SK-N-SH (cell line): ENCODE measurements at regions not wholly inside any gene's neighbourhood (a gene's known extent, or its start where the extent isn't known, plus 50 kb on each side); places are given as distances from the start of the nearest gene placed in this dataset.

ENCODE experiments used
- CTCF ChIA-PET: fragments of 300-600, 350-600 bp; formaldehyde crosslinking; extraction: SDS; loops from one replicate; lab custom pipeline; 2021; lab: Yijun Ruan, JAX
- POLR2A ChIA-PET: fragments of 350-600 bp; sonication (Branson Sonifier 250); formaldehyde crosslinking; extraction: SDS; loops from one replicate; lab custom pipeline; 2020; ENCODE audit warnings: antibody characterized with exemption, inconsistent platforms; lab: Yijun Ruan, JAX
- DNase-seq: peaks from one replicate; pipeline ENCODE4 v3.0.0; 2012
- H2AFZ ChIP-seq: fragments of 200-600 bp; sonication (generic); 2 replicates; pipeline ENCODE4 v1.8.1; 2016; ENCODE audit warnings: antibody characterized with exemption, mild to moderate bottlenecking, low read depth
- H3F3A ChIP-seq: fragments of 200-600 bp; sonication (generic); replicated peaks from 2 replicates; pipeline ENCODE3; 2016; ENCODE audit warnings: antibody characterized with exemption, mild to moderate bottlenecking; ENCODE audit not compliant: insufficient read depth
- H3K27ac ChIP-seq, 2 experiments: fragments of 200-500 bp in 1 of 2; fragments of 200-600 bp in 1 of 2; sonication (Bioruptor generic) in 1 of 2; sonication (generic), shearing (Covaris generic) in 1 of 2; 2 replicates each; pipeline versions ENCODE4 v1.5.1 to v1.6.1; 2014 to 2016; ENCODE audit warnings: low read depth in 2 of 2, inconsistent platforms in 1 of 2, low read length in 1 of 2, mild to moderate bottlenecking in 1 of 2, mixed read lengths in 1 of 2
- H3K27me3 ChIP-seq: fragments of 200-600 bp; sonication (generic), shearing (Covaris generic); 2 replicates; pipeline ENCODE4 v1.6.1; 2016; ENCODE audit warnings: mixed run types; ENCODE audit not compliant: insufficient read depth
- H3K36me3 ChIP-seq, 2 experiments: fragments of 200-500 bp in 1 of 2; fragments of 200-600 bp in 1 of 2; sonication (Bioruptor generic) in 1 of 2; sonication (generic) in 1 of 2; replicated peaks in 1 of 2; 2 replicates each; pipeline versions ENCODE3 to v1.5.1; 2014 to 2016; ENCODE audit warnings: low read length in 1 of 2, mild to moderate bottlenecking in 1 of 2; ENCODE audit not compliant: insufficient read depth in 2 of 2, control insufficient read depth in 1 of 2
- H3K4me1 ChIP-seq, 2 experiments: fragments of 200-500 bp in 1 of 2; fragments of 200-600 bp in 1 of 2; sonication (Bioruptor generic) in 1 of 2; sonication (generic), shearing (Covaris generic) in 1 of 2; 2 replicates each; pipeline versions ENCODE4 v1.5.1 to v1.6.1; 2014 to 2016; ENCODE audit warnings: low read depth in 1 of 2, low read length in 1 of 2, mixed run types in 1 of 2; ENCODE audit not compliant: insufficient read depth in 2 of 2, control insufficient read depth in 1 of 2
- H3K4me2 ChIP-seq: fragments of 200-600 bp; sonication (generic), shearing (Covaris generic); 2 replicates; pipeline ENCODE4 v1.6.1; 2017; ENCODE audit warnings: mixed run types
- H3K4me3 ChIP-seq, 2 experiments: fragments of 200-500 bp in 1 of 2; fragments of 200-600 bp in 1 of 2; sonication (Bioruptor generic) in 1 of 2; sonication (generic), shearing (Covaris generic) in 1 of 2; 2 replicates each; pipeline versions ENCODE4 v1.5.1 to v1.8.1; 2014 to 2016; ENCODE audit warnings: low read depth in 2 of 2, inconsistent platforms in 1 of 2, low read length in 1 of 2, mild to moderate bottlenecking in 1 of 2, mixed read lengths in 1 of 2, moderate library complexity in 1 of 2
- H3K79me2 ChIP-seq: fragments of 200-600 bp; sonication (generic); 2 replicates; pipeline ENCODE4 v1.8.1; 2017; ENCODE audit warnings: mild to moderate bottlenecking; ENCODE audit not compliant: insufficient read depth
- H3K9ac ChIP-seq: fragments of 200-600 bp; sonication (generic); 2 replicates; pipeline ENCODE4 v1.6.1; 2017; ENCODE audit warnings: mixed run types
- H3K9me2 ChIP-seq: fragments of 200-600 bp; sonication (generic); 2 replicates; pipeline ENCODE4 v1.6.1; 2017; ENCODE audit warnings: mixed run types
- H3K9me3 ChIP-seq: fragments of 200-600 bp; sonication (generic); 2 replicates; pipeline ENCODE4 v1.6.1; 2017; ENCODE audit warnings: mixed run types, mild to moderate bottlenecking, moderate library complexity
- H4K20me1 ChIP-seq: fragments of 200-600 bp; sonication (generic); 2 replicates; pipeline ENCODE4 v1.6.1; 2017; ENCODE audit warnings: mild to moderate bottlenecking, mixed run types; ENCODE audit not compliant: insufficient read depth
- CHD2 ChIP-seq: fragments of 150-350 bp; IDR thresholded peaks from 2 replicates; pipeline ENCODE4 v1.6.1; 2018; ENCODE audit warnings: low read length; ENCODE audit not compliant: partially characterized antibody
- ELF1 ChIP-seq: IDR thresholded peaks from 2 replicates; pipeline ENCODE4 v1.4.0; 2012
- GABPA ChIP-seq: IDR thresholded peaks from 2 replicates; pipeline ENCODE4 v1.4.0; 2012; ENCODE audit warnings: low read depth, mild to moderate bottlenecking
- MXI1 ChIP-seq: IDR thresholded peaks from 2 replicates; pipeline ENCODE4 v1.6.1; 2012; ENCODE audit warnings: mild to moderate bottlenecking, low read depth, low read length, improper control_type of control experiment
- POLR2AphosphoS5 ChIP-seq: IDR thresholded peaks from 2 replicates; pipeline ENCODE4 v1.6.1; 2012; ENCODE audit warnings: low read depth, low read length
- RCOR1 ChIP-seq: fragments of 150-350 bp; IDR thresholded peaks from 2 replicates; pipeline ENCODE4 v1.6.1; 2017; ENCODE audit warnings: antibody characterized with exemption, low read length
- RFX5 ChIP-seq: IDR thresholded peaks from 2 replicates; pipeline ENCODE4 v1.6.1; 2012; ENCODE audit warnings: mild to moderate bottlenecking, improper control_type of control experiment, low read length
- SMC3 ChIP-seq: IDR thresholded peaks from 2 replicates; pipeline ENCODE4 v1.6.1; 2012; ENCODE audit warnings: low read depth, low read length, improper control_type of control experiment
- TCF12 ChIP-seq: IDR thresholded peaks from 2 replicates; pipeline ENCODE4 v1.4.0; 2012
- ZBTB33 ChIP-seq: IDR thresholded peaks from 2 replicates; pipeline ENCODE4 v1.4.0; 2012; ENCODE audit warnings: low read depth, borderline replicate concordance
- WGBS: methylation state at CpG from one replicate; pipeline ENCODE4 v1.1.6; 2017; ENCODE audit warnings: low lambda C conversion rate; 5-methylcytosine and 5-hydroxymethylcytosine counted together
- TF ChIP-seq, protein P1 (sequence below): IDR thresholded peaks from 2 replicates; pipeline ENCODE4 v1.6.1; 2012; ENCODE audit warnings: mild to moderate bottlenecking, low read depth, low read length, moderate library complexity
- TF ChIP-seq, protein P2 (sequence below): IDR thresholded peaks from 2 replicates; pipeline ENCODE4; 2012
- TF ChIP-seq, protein P3 (sequence below): fragments of 200-600 bp; sonication (generic); IDR thresholded peaks from 2 replicates; pipeline ENCODE4 v1.6.1; 2017; ENCODE audit warnings: antibody characterized with exemption, mild to moderate bottlenecking, moderate library complexity
- TF ChIP-seq, protein P4 (sequence below): IDR thresholded peaks from 2 replicates; pipeline ENCODE4 v1.4.0; 2012; ENCODE audit warnings: low read depth

- TF ChIP-seq, protein P1, sequence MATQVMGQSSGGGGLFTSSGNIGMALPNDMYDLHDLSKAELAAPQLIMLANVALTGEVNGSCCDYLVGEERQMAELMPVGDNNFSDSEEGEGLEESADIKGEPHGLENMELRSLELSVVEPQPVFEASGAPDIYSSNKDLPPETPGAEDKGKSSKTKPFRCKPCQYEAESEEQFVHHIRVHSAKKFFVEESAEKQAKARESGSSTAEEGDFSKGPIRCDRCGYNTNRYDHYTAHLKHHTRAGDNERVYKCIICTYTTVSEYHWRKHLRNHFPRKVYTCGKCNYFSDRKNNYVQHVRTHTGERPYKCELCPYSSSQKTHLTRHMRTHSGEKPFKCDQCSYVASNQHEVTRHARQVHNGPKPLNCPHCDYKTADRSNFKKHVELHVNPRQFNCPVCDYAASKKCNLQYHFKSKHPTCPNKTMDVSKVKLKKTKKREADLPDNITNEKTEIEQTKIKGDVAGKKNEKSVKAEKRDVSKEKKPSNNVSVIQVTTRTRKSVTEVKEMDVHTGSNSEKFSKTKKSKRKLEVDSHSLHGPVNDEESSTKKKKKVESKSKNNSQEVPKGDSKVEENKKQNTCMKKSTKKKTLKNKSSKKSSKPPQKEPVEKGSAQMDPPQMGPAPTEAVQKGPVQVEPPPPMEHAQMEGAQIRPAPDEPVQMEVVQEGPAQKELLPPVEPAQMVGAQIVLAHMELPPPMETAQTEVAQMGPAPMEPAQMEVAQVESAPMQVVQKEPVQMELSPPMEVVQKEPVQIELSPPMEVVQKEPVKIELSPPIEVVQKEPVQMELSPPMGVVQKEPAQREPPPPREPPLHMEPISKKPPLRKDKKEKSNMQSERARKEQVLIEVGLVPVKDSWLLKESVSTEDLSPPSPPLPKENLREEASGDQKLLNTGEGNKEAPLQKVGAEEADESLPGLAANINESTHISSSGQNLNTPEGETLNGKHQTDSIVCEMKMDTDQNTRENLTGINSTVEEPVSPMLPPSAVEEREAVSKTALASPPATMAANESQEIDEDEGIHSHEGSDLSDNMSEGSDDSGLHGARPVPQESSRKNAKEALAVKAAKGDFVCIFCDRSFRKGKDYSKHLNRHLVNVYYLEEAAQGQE = no peak
- TF ChIP-seq, protein P2, sequence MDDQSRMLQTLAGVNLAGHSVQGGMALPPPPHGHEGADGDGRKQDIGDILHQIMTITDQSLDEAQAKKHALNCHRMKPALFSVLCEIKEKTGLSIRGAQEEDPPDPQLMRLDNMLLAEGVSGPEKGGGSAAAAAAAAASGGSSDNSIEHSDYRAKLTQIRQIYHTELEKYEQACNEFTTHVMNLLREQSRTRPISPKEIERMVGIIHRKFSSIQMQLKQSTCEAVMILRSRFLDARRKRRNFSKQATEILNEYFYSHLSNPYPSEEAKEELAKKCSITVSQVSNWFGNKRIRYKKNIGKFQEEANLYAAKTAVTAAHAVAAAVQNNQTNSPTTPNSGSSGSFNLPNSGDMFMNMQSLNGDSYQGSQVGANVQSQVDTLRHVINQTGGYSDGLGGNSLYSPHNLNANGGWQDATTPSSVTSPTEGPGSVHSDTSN = no peak
- TF ChIP-seq POLR2AphosphoS5 = no peak
Observed at GRCh38 chr7:118843456-118843855, 619.0 kb downstream of the ANKRD7 start (continued).

GRCh38 chr7:118844748-118845147 lies 620.2 kb downstream of the ANKRD7 start:
- H3F3A ChIP-seq = no peaks in the 10 kb centered on the region
- H3K9ac ChIP-seq = no peak overlapping the region
- H3K27ac ChIP-seq = no peak overlapping the region
- no peaks in the 10 kb centered on the region for H3K9me2 ChIP-seq
- no peak for DNase-seq
- WGBS = 30% methylated on average over 3 of the region's 3 CpGs
- H3K36me3 ChIP-seq = no peaks in the 10 kb centered on the region
- POLR2A ChIA-PET = no interaction called here
- H3K79me2 ChIP-seq = no peaks in the 10 kb centered on the region
- H4K20me1 ChIP-seq = no peaks in the 10 kb centered on the region
- CTCF ChIA-PET = no interaction called here
- H2AFZ ChIP-seq = no peak overlapping the region
- H3K4me3 ChIP-seq = no peak overlapping the region
- TF ChIP-seq SMC3 = no peak
- TF ChIP-seq RFX5 = no peak
- TF ChIP-seq RCOR1 = no peak
- TF ChIP-seq, protein P3, sequence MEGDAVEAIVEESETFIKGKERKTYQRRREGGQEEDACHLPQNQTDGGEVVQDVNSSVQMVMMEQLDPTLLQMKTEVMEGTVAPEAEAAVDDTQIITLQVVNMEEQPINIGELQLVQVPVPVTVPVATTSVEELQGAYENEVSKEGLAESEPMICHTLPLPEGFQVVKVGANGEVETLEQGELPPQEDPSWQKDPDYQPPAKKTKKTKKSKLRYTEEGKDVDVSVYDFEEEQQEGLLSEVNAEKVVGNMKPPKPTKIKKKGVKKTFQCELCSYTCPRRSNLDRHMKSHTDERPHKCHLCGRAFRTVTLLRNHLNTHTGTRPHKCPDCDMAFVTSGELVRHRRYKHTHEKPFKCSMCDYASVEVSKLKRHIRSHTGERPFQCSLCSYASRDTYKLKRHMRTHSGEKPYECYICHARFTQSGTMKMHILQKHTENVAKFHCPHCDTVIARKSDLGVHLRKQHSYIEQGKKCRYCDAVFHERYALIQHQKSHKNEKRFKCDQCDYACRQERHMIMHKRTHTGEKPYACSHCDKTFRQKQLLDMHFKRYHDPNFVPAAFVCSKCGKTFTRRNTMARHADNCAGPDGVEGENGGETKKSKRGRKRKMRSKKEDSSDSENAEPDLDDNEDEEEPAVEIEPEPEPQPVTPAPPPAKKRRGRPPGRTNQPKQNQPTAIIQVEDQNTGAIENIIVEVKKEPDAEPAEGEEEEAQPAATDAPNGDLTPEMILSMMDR = no peak
- TF ChIP-seq ZBTB33 = no peak
- no peak for TF ChIP-seq CHD2
- TF ChIP-seq TCF12 = no peak
- TF ChIP-seq, protein P4, sequence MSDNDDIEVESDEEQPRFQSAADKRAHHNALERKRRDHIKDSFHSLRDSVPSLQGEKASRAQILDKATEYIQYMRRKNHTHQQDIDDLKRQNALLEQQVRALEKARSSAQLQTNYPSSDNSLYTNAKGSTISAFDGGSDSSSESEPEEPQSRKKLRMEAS = no peak
- TF ChIP-seq GABPA = no peak
- no peak for TF ChIP-seq ELF1
- no peak for TF ChIP-seq MXI1
- H3K27me3 ChIP-seq = no peaks in the 10 kb centered on the region
- H3K4me1 ChIP-seq = no peaks in the 10 kb centered on the region
- no peak overlapping the region for H3K4me2 ChIP-seq
- H3K9me3 ChIP-seq = no peaks in the 10 kb centered on the region
